ENCODE measurements at regions not wholly inside any gene's neighbourhood (a gene's known extent, or its start where the extent isn't known, plus 50 kb on each side); places are given as distances from the start of the nearest gene placed in this dataset.

DNA sequence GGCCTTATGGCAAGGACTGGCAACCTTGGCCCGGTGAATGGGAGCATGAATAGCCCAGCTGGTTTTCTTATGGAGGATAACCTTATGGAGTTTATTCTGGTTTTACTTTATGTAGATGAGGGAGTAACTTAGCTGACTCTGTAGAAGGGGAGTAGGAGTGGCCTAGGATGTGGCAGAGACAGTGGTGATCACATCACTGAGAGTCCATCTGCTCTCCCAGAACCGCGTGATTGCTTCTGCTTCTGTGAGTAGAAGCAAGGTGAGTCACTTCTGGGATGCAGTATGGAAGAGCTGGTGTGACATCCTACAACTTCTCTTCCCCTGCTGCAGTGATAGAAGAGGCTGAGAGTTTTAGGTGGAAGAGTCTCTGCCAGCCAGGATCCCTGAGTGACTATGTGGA is 129.2 kb downstream of the RPS24 start:
- FAIRE-seq, result no peak

DNA sequence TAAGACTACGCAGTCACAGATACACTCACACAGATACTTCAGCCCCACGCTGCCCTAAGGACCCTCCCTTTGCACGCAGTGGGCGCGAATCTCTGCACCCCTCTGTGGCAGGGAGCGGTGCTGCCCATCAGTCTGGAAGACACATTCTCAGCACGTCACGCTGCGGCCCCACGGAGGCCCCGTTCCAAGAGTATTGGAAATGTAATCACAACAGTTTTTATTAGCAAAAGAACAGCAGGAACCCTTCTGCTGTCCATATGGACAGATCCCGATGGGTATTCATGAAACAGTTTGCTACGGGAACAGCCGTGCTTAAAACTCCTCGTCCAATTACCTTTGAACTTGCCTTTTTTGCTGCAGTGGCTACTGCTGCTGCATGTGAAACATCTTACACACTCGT is 131.0 kb downstream of the RPS24 start:
- FAIRE-seq (no peak), DNase-seq (ENCODE audit: insufficient read length, low spot score) (no peak)
- TF ChIP-seq, protein P1, sequence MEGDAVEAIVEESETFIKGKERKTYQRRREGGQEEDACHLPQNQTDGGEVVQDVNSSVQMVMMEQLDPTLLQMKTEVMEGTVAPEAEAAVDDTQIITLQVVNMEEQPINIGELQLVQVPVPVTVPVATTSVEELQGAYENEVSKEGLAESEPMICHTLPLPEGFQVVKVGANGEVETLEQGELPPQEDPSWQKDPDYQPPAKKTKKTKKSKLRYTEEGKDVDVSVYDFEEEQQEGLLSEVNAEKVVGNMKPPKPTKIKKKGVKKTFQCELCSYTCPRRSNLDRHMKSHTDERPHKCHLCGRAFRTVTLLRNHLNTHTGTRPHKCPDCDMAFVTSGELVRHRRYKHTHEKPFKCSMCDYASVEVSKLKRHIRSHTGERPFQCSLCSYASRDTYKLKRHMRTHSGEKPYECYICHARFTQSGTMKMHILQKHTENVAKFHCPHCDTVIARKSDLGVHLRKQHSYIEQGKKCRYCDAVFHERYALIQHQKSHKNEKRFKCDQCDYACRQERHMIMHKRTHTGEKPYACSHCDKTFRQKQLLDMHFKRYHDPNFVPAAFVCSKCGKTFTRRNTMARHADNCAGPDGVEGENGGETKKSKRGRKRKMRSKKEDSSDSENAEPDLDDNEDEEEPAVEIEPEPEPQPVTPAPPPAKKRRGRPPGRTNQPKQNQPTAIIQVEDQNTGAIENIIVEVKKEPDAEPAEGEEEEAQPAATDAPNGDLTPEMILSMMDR (IDR thresholded peaks at IDR 0.05; ENCODE audit: insufficient read depth, missing control alignments), result no peak

More for the DNA sequence above, 129.2 kb downstream of the RPS24 start:
- TF ChIP-seq, protein P1 (IDR thresholded peaks at IDR 0.05; ENCODE audit: insufficient read depth, missing control alignments), result no peak
- no peak for DNase-seq (ENCODE audit: insufficient read length, low spot score)

DNA sequence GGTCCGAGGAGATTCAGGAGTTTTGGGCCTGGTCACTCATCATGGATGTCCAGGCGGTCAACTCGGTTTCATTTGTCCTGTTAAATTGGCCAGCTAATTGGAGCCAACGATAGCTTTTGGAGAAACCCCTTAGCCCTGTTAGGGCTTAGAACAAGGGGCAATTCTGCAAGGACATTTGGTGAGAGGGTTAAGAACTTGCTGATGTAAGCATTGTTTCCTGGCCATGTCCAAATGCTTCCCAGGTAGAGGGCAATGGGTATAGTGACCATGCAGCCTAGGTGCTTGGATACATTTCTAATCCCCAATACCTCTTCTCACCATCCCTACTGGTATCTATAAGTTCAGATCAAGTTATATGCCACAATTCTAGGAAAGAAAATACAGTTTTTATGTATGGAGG is 131.5 kb downstream of the RPS24 start:
- no peak for FAIRE-seq
- TF ChIP-seq, protein P1 (IDR thresholded peaks at IDR 0.05; ENCODE audit: insufficient read depth, missing control alignments), result no peak
- DNase-seq (ENCODE audit: insufficient read length, low spot score), result no peak

DNA sequence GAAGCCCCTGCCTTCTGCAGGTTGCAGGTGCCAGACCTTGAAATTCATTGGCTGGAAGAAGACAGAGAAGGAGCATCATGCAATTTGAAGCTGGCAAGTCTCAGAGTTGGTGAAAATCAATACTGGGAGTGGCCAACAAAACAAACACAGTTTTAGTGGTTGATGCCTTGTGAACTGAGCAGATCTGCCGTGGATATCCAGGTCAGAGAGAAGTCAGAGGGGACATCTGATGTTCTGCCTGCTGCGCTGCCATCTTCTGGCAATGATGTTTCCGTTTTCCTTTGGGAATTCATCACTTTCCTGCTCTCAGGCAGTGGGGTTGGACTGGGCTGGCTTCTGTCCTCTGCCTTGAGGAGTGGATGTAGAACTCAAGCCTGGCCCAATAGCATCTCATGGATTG is 132.0 kb downstream of the RPS24 start:
- no peak for DNase-seq (ENCODE audit: insufficient read length, low spot score)
- TF ChIP-seq, protein P1 (IDR thresholded peaks at IDR 0.05; ENCODE audit: insufficient read depth, missing control alignments), result peak; percentile 31
- no peak for FAIRE-seq

DNA sequence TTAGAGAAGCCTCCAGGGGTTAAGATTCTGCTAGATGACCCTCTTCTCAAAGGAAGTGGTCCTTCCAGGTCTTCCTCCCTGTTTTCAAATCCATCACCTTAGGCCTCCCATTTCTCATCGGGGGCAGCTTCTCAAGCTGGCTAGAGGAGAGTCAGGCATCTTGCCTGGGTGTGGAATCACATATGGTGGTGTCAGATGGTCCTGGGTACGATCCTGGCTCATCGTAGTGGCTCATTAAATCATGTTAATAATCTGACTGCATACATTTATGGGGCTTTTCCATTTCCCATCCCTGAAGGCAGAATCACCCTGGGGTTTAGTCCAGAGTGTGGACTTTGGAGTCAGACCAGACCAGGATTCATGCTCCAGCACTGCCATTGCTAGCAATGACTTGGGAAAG is 132.6 kb downstream of the RPS24 start:
- FAIRE-seq (no peak), DNase-seq (ENCODE audit: insufficient read length, low spot score) (no peak)
- TF ChIP-seq, protein P1 (IDR thresholded peaks at IDR 0.05; ENCODE audit: insufficient read depth, missing control alignments), result no peak

DNA sequence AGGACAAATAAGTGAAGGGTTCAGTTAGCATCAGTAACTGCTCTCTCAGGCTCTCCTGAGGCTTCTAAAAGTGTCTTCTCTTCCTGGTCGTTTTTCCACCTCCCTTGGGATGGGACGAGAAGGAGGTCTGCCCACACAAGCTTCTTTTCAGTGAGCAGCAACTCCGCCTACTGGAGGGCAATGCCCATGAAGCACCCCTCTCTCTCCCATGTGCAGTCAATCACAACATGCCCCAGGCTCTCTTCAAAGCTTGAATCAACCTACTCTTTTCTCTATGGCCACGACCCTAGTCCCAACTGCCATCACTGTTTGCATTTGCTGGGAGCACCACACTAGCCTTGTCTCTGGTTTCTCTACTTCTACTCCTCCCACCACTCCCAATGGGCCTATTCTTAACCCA is 135.6 kb downstream of the RPS24 start:
- DNase-seq (ENCODE audit: insufficient read length, low spot score), result no peak
- TF ChIP-seq, protein P1 (IDR thresholded peaks at IDR 0.05; ENCODE audit: insufficient read depth, missing control alignments), result no peak
- no peak for FAIRE-seq

DNA sequence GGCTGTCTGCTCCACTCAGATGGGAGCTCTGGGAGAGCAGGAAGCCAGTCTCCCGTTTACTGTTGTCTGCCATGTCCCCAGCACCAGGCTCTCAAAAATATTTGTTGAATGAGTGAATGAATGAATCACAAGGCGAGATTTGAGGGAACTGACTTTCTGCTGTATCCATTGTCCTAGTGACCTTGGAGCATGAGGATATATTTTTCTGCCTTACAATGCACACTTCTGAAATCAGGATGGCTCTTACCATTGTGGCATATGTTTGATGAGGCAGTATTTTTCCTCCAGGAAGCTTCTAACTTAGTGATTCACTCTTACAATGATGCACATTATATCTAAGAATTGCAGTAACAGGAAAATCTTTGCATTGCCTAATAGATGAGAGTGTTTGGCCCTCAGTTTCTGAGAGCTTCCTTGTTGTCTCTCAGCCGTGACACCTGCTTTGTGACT is 136.4 kb downstream of the RPS24 start:
- FAIRE-seq (no peak), DNase-seq (ENCODE audit: insufficient read length, low spot score) (no peak)
- TF ChIP-seq, protein P1 (IDR thresholded peaks at IDR 0.05; ENCODE audit: insufficient read depth, missing control alignments), result no peak

All from D721Med (cell line).